ENCODE measurements at regions not wholly inside any gene's neighbourhood (a gene's known extent, or its start where the extent isn't known, plus 50 kb on each side); places are given as distances from the start of the nearest gene placed in this dataset.
"Not testable (repeated sequence)": the region's sequence is repeated elsewhere in the genome, so short reads cannot be mapped to it uniquely, and the experiment has no call there.

DNA sequence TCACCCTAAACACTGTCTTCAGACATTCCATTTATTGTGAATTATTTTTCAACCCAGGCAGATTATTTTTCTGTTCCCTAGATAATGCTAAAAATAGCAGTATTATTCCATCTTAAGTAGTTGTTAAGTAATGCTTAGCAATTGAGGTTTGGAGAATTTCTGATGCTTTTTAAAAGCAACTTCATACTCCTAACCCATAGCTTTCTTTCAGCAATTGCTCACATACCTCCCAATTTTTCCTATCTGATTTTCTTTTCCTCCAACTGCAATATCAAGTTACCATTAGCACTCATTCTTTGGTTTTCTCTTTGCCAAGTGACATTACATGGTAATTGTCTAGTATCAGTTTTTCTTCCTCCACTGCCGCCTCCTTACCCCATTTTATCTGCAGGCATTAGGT is 104.7 kb downstream of the GPR85 start:
- DNase-seq = no peak

DNA sequence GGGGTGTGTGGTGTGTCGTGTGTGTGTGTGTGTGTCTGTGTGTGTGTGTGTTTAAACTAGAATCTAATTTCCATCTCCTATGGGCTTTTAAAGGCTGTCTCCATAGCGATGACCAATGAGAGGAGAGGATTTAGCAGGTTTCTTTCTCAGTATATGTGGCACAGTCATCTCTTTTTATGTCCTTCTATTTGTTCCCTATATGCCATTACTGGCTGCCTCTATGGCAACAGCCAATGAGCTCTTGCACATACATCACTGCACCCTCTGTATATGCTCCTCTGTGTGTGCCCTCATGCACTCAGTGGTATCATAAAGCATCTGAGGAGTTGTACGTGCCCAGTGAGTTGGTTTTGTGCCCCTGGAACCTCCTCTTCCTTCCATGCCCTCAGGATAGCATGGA is 107.6 kb downstream of the GPR85 start:
- not testable (repeated sequence) for DNase-seq

- not testable (repeated sequence) for DNase-seq
Observed at GRCh38 chr7:112977244-112977955, 109.2 kb downstream of the GPR85 start.

DNA sequence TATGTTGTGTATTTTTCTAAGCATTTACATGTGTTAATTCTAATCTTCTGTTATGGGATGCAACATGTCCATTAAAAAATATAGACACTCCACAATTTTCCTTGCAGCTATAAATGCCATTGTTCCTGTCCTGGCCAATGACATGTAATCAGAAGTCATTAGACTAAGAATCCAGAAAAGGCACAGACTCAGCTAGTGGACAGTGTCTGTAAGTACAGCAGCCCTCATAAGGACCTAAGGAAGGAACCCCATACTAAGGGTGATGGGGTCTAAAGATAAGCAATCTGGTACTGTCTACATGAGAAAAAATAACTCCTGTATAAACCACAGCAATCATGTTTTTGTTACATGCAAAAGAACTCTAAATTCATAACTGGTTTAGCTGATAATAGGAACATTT is 115.9 kb downstream of the GPR85 start:
- DNase-seq = no peak

DNA sequence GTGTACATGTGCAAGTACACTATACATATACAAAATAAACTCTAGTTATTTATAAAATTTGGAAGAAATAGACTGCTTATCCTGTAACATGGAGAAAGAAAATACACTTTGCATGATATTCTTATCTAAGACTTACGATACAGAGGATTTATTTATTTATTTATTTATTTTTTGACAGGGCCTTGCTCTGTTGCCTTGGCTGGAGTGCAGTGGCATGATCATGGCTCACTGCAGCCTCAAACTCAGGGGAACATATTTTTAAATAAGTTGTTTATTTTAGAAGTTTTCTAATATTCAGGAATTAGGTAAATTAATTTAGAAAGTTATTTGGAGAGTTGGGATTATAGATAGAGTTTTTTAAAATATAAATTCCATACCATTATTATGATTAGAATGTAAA is 116.7 kb downstream of the GPR85 start:
- DNase-seq = no peak

DNA sequence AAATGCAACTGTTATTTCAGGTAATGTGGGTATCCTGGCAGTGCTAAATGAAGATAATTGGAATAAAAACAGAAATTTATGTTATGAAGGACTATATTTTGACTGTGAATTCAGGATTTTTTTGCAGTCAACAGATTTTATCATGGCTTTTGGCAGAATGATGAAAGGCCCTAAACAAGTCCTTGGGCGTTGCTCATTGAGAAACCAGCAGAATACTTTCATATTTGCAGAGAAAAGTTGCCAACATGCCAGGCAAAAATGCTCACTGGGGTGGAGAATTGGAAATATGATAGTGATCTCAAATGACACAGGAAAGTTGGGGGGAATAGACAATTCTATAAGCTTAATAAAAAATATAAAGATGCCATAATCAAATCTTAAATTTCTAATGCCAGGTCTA is 121.1 kb downstream of the GPR85 start:
- no peak for DNase-seq

DNA sequence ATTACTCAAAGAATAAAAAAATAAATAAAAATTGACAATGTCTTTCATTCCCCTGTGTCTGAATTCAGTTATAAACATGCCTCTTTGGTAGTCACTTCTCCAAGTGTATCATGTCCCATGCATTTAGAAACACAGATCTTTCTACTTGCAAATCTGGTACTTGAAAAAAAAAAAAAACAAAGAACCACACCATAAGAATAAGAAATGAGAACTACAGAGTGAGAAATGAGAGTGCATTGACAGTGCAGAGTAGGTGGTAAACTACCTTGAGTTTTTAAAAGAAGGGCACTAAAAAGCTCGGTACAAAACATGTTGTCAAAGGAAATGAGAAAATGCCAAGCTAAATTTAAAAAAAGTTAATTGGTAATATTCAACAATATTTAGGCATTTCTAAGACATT is 123.0 kb downstream of the GPR85 start:
- DNase-seq = no peak

- no peak for DNase-seq
Observed at GRCh38 chr7:112962815-112963214, 123.8 kb downstream of the GPR85 start.

- no peak for DNase-seq
Observed at GRCh38 chr7:112959276-112959675, 127.4 kb downstream of the GPR85 start.

DNA sequence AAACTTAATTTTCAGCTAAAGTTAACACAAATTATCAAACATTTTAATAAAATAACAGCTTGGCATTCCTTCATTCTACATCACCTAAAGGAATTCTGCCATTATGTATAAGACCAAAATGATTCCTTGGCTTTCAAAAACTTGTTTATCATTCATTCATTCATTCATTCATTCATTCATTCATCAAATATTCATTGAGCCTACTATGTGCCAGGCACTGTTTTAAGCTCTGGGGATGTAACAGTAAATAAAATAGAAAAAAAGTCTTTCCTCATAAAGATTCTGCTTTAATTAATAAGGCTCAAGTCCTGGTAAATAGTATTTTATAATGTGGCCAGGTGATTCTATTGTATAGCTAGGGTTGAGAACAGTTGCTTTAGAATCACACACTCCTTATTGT is 127.9 kb downstream of the GPR85 start:
- DNase-seq = no peak

- no peak for DNase-seq
Observed at GRCh38 chr7:112957901-112958300, 128.7 kb downstream of the GPR85 start.

DNA sequence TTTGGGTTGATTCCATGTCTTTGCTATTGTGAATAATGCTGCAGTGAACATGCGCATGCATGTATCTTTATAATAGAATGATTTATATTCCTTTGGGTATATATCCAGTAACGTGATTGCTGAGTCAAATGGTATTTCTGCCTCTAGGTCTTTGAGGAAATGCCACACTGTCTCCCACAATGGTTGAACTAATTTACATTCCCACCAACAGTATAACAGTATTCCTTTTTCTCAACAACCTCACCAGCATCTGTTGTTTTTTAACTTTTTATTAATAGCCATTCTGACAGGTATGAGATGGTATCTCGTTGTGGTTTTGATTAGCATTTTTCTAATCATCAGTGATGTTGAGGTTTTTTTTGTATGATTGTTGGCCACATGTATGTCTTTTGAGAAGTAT is 133.6 kb downstream of the GPR85 start:
- not testable (repeated sequence) for DNase-seq

GRCh38 chr7:112951070-112951469 is 135.6 kb downstream of the GPR85 start:
- no peak for DNase-seq

GRCh38 chr7:112949682-112950081 is 136.9 kb downstream of the GPR85 start:
- not testable (repeated sequence) for DNase-seq

DNA sequence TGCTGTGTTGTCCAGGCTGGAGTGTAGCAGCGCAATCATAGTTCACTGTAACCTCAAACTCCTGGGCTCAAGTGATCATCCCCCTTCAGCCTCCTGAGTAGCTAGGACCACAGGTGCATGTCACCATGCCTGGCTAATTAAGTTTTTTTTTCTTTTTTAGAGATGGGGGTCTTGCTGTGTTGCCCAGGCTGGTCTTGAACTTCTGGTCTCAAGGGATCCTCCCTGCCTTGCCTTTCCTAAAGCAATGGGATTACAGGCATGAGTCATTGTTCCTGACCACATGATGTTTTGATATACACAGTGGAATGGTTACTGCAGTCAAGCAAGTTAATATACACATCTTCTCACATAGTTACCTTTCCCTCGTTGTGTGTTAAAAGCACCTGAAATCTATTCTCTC is 140.3 kb downstream of the GPR85 start:
- DNase-seq = no peak

DNA sequence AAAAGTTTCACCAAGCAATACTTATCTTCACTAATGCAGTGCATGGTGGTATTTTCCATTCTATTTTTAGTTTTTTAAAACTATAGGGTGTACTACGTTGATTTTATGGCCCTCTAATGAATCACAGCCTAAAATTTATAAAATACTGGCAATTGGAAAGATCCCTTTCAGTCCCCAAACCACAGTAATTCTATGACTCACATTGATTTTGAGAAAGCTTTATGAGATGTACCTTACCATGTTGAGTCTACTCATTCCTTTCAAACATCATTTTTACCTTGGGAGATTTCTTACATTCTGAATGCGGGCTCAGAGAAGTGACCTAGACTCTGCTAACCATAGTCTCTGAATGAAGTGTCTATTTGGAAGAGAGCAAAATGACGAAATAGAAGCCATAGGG is 141.6 kb downstream of the GPR85 start:
- no peak for DNase-seq

GRCh38 chr7:112942981-112943380 is 143.6 kb downstream of the GPR85 start:
- no peak for DNase-seq

DNA sequence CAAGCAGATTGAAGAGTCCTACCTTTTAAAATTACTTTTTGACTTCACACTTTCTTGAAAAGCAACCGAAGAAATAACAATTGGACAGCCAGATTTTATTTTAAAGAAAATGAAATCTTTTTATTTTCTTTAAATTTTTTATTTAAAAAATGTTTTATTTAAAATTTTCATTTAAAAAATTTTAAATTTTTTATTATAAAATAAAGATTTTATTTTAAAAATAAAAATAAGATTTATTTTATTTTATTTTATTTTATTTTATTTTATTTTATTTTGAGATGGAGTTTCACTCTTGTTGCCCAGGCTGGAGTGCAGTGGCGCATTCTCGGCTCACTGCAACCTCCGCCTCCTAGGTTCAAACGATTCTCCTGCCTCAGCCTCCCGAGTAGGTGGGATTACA is 144.5 kb downstream of the GPR85 start:
- DNase-seq = not testable (repeated sequence)

DNA sequence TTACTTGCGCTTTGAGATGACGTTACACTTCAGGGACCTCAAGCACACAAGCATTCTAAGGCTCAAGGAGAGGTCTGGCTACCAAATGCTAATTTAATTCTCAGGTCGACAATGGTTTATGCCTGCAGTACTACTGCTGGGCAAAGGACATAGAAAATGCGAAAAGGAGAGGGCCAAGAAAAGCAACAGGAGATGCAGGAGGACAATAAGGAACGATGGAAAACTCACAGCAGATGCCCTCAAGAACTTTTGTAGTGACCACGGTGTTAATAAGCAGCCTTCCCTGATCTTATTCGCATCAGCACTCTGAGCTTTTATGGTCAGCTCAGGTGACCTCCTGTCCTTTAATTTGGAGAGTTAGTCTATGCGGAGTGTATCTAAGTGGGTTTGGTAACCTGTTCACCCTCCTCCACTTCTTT is 146.3 kb downstream of the GPR85 start:
- no peak for DNase-seq

- peak; percentile 99 for DNase-seq
Observed at GRCh38 chr7:112939574-112940313, 146.9 kb downstream of the GPR85 start.

DNA sequence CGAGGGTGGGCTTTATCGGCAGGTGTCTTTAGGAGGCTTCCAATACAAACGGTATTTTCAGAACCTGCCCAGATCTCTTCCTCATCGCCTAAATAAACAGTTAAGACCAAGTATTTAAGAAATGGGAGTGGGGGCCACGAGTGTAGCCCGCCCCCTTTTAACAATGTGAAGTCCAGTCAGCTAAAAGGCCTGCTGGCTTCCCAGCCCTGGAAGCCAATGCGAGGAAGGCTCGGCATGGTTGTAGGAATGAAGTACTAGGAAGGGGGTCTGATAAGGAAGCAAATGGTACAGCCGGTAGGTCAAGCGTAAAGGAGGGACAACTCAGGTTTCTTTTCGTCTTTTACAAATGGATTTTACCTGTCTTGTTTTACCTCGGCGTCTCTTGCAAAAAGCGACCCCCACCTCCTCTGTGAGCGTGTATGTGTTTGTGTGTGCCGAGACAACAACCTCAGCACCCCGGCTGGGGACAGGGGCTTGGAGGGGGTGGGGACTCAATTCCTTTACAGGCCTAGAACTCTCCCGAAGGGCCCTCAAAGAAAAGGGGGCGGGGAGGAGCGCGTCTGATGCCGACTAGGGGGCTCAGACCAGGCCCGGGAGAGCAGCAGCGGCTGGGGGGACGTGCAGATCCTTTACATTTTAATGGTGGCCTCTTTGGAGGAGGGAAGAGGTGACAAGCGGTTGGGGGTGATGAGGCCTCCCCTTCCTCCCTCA is 147.6 kb downstream of the GPR85 start:
- DNase-seq = peak; percentile 27 to 37

GRCh38 chr7:112937651-112938415 is 147.6 kb upstream of the TMEM168 start:
- DNase-seq = no peak

GRCh38 chr7:112933598-112933997 is 143.4 kb upstream of the TMEM168 start:
- DNase-seq = no peak
